ENCODE measurements at regions not wholly inside any gene's neighbourhood (a gene's known extent, or its start where the extent isn't known, plus 50 kb on each side); places are given as distances from the start of the nearest gene placed in this dataset.

DNA sequence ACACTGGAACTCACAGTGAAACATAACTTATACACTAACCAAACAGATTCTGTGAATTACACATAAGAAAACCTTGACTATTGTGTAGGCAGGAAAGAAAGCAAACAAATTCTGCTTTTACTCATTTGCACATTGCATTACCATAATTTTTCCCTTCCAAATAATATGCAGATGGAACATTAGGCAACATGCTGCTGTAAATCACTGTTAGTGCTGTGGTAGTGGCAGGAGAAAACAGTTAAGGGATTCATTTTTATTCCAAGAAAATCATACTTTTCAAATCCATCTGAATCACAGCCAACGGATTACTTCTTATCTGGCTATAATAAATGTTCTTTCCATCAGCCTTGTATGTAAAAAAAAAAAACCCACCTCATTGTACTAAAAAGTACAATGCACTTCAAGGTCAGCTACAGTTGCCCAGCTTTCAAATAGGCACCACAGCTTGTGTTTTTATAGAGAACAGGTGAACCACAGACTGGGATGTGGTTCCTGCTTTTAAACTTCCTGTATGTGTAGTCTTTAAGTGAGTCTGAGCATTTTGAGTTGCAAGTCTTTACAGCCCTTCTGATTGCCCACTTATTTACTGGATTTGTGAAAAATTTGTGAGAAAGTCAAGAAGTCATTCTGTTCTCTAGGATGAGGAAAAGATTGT is 590.0 kb upstream of the SEMA3D start:
- DNase-seq (ENCODE audit: low read depth): no peak
- in situ Hi-C loops (cut with HindIII; ENCODE audit: low pct_unique_long_range_greater_than_20kb, low sequenced_read_pairs): no loop called here

DNA sequence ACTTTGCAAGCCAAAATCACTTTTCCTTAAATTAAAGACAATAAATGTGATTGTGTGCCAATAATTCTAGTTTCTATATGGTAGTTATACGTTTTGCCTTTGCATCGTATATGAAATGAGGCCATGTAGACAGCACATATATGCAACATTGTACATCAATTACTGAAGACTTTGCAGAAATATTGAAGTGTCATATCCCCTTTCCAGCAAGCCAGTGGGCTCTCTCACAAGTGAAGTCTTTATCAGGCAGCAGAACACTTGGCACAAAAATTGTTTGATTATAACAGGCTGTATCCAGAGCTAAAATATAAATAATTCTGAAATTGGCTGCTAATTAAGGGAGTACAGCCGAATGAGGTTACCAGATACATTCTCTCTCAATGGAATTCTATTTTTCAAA is 588.6 kb upstream of the SEMA3D start:
- in situ Hi-C loops (cut with HindIII; ENCODE audit: low pct_unique_long_range_greater_than_20kb, low sequenced_read_pairs): no loop called here
- DNase-seq (ENCODE audit: low read depth): no peak

DNA sequence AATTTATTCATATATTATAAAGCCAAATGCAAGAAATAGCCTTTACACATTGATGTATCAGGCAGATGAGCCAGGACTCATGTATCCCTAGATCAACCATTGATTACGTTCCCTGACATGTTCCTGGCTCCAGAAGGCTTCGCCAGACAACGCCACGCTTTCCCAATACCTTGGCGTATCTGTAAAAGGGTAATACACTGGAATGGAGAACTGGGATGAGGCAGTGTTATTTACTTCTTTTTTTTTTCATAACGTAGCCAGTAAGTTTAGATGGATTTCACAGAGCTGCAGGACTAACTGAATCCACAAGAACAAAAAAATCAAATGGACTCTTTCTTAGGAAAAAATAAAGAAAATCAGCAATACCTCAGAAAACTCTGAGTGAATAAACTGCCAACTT is 588.1 kb upstream of the SEMA3D start:
- in situ Hi-C loops (cut with HindIII; ENCODE audit: low pct_unique_long_range_greater_than_20kb, low sequenced_read_pairs): no loop called here
- DNase-seq (ENCODE audit: low read depth): no peak

DNA sequence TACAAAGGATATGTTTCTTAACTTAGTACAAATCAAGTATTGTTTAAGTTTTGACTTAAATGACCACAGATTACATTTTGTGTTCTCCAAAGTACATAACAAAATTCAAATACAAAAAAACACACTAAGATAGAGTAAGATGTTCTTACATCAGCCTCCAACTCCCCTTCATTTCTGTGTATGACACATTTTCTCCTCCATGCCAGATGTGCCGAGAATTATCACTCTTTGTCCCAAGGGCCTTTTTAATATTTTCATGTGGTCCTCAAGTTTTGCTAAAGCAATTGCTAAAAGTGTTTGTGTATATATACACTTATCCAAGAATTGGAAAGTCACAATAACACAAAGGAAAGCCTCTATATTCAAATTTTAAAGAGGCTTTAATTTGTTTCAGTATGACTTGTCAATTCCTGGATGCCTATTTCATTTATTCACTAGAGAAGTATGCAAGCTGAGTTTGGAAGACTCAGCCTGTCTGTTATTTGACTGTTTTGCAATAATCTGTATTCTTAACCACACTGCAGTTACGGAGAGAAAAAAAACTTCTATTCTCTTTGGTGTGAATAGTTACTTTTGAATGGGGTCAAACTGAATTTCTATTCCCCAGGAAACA is 586.4 kb upstream of the SEMA3D start:
- in situ Hi-C loops (cut with HindIII; ENCODE audit: low pct_unique_long_range_greater_than_20kb, low sequenced_read_pairs): no loop called here
- DNase-seq (ENCODE audit: low read depth): no peak

DNA sequence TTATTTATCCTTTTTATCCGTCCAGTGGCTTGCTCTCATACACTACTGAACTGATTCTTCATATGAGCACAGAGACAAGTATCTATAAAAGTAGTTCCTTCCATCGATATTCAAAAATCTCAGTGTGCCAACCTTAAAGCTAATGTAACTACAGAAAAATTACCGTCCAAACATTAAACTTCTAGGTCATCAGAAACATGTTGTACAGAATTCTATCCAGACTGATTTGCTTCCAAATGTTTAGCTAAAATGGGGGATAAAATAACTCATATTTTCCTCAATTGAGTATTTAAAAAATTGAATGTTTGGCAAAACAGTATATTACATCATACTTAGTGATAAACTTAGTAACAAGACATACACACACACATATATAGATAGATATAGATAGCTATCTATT is 584.7 kb upstream of the SEMA3D start:
- in situ Hi-C loops (cut with HindIII; ENCODE audit: low pct_unique_long_range_greater_than_20kb, low sequenced_read_pairs): no loop called here
- DNase-seq (ENCODE audit: low read depth): no peak

DNA sequence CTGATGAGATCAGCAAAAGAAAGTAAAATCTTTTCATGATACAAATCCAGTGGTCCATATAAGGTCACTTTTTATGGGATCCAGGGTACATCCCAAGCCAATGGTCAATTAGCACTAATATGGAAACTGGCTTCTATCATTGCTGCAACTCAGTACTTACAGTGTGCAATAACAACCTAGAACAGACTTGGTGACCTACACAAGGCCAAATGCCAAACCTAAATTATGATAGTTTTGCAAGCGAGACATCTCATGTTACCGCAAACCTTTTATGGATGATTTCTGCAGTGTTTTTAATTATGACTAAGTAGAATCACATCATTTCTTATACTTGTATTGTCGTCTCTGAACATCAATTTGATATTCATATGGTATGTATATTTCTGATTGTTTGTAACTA is 583.5 kb upstream of the SEMA3D start:
- DNase-seq (ENCODE audit: low read depth): no peak
- in situ Hi-C loops (cut with HindIII; ENCODE audit: low pct_unique_long_range_greater_than_20kb, low sequenced_read_pairs): no loop called here

DNA sequence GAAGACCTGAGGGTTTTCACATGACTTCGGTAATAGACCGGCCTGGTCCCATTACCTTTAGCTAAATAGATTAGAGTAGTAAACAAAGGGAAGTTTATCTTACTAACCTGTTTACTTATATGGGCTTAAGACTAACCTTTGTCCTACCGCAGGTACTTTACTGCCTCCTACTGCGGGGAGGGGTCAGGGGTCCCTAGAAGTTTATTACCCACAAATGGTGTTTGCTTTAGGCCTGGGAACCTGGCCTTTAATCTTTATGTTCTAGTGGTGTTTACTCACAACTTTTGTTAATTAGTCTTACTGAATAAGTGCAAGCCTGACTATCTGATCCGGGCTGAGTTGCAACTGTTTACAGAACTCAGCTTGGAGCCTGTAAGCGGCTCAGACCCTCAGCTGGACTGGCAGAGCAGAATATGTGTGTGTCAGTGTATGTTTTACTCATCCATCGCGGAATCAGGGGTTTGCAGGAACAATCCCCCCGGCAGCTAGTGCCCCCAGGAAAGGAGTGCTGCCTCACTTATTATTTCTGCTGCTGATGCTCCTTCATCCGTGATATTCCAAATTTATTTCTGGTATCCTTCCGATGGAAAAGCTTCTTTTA is 578.9 kb upstream of the SEMA3D start:
- no peak for DNase-seq (ENCODE audit: low read depth)
- in situ Hi-C loops (cut with HindIII; ENCODE audit: low pct_unique_long_range_greater_than_20kb, low sequenced_read_pairs): no loop called here

DNA sequence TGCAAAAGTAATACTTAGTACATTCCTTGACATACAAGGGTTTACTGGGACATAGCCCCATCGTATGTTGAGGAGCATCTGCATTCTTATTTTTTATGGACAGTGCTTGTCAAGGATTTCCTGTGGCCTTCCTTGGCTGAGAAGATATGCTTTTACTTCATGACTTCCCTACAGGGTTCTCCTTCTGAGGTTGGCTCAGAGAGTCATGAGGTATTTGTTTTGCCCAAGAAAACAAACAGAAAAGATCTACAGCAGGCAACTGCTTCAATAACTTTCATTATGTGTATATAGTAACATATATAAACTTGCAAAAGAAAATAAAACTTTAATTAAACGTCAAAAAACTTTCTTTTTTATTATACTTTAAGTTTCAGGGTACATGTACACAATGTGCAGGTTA is 577.2 kb upstream of the SEMA3D start:
- in situ Hi-C loops (cut with HindIII; ENCODE audit: low pct_unique_long_range_greater_than_20kb, low sequenced_read_pairs): no loop called here
- DNase-seq (ENCODE audit: low read depth): no peak

DNA sequence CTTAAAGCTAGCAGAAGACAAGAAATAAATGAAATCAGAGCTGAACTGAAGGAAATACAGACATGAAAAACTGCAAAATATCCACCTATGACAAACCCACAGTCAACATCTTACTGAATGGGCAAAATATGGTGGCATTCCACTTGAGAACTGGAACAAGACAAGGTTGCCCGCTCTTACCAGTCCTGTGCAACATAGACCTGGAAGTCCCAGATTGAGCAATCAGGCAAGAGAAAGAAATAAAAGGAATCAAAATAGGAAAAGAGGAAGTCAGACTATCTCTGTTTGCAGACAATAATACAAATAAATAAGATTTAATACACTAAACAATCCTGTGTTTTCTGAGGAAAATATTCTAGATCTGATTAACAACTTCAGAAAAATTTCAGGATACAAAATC is 570.5 kb upstream of the SEMA3D start:
- DNase-seq (ENCODE audit: low read depth): no peak
- in situ Hi-C loops (cut with HindIII; ENCODE audit: low pct_unique_long_range_greater_than_20kb, low sequenced_read_pairs): no loop called here

DNA sequence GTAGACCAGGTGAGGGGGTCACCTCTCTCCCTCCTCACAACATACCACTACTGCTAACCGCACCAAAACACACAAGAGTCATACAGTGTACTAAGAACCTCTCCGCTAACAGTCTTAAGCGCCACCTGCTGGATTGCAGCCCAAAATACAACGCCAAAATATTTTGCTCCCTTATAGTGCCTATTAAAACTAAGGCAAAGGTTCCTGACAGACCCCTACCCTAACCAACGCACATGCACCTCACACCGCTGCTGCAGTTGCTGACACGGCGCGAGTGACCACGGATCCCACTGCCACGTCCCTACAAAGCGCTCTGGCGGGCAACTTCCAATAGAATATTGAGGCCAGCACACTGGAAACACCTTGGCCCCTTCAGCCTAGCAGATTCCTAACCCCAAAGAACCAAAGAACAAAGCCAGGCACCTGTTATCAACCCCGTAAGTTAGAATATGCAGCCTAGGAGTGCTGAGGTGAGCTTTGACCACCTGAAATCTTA is 563.6 kb upstream of the SEMA3D start:
- no peak for DNase-seq (ENCODE audit: low read depth)
- in situ Hi-C loops (cut with HindIII; ENCODE audit: low pct_unique_long_range_greater_than_20kb, low sequenced_read_pairs): no loop called here

DNA sequence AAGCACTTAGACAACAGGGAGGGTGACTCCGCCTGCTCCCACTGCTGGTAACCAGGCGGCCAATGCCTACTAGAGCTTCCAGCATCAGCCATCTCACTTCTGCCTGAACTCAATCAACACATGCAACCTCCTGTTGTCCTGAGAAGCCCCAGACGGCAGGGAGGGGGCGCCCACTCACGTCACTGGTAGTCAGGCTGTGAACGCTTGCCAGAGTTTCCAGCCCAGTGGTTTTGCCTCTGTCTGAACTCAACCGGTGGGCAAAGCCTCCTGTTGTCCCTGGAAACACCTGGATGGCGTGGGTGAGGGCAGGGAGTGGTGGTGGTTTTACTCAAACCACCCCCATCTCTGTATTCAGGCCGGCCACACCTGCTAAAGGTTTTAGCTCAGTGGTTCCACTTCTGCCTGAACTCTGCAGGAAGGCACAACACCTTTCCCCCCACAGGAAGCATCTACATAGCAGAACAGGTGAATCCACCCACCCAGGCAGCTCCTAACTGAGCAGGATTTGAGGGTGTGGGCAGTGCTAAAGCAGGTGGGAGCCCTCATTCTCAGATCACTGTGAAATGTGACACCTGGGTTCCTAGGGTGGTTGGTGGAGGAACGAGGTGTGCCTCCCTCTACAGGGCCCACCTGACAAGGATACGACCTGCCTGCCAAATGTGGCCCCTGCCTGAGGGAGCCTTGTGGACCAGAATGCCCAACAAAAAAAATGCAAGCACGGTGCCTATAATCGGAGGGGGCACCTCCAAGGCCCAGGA is 563.0 kb upstream of the SEMA3D start:
- DNase-seq (ENCODE audit: low read depth): peak; percentile 23
- in situ Hi-C loops (cut with HindIII; ENCODE audit: low pct_unique_long_range_greater_than_20kb, low sequenced_read_pairs): no loop called here

DNA sequence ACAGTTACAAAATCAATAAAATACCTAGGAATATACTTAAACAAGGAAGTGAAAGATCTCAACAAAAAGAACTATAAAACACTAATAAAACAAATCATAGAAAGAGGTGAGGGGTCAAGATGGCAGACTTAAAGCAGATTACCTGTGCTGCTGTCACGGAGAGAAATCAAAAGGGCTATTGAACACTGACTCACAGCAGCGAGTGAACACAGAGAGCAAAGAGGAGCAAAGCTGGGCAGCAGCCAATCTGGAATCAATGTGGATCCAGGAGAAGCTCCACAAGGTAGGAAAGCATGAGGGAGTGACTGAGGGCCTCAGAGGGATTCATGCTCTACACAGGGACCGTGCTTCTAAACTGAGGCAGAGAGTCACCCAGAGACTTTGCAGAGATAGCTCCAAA is 562.0 kb upstream of the SEMA3D start:
- peak; percentile 17 for DNase-seq (ENCODE audit: low read depth)
- in situ Hi-C loops (cut with HindIII; ENCODE audit: low pct_unique_long_range_greater_than_20kb, low sequenced_read_pairs): no loop called here

DNA sequence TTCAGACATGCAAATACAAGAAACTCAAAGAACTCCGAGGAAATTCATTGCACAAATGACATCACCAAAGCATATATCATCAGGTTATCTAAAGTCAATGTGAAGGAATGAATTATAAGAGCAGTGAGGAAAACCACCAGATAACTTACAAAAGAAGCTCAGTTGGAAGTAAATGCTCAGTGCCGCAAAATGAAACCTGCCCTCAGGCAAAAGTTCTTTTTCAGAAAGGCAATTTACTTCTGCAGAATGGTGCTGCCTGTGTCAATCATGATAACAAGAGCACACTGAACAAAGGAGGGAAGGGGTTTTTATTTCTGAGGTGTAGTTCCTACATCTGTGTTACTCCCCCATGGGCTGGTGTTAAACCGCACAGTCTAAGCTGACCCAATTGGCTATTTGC is 550.6 kb upstream of the SEMA3D start:
- no peak for DNase-seq (ENCODE audit: low read depth)
- in situ Hi-C loops (cut with HindIII; ENCODE audit: low pct_unique_long_range_greater_than_20kb, low sequenced_read_pairs): no loop called here

DNA sequence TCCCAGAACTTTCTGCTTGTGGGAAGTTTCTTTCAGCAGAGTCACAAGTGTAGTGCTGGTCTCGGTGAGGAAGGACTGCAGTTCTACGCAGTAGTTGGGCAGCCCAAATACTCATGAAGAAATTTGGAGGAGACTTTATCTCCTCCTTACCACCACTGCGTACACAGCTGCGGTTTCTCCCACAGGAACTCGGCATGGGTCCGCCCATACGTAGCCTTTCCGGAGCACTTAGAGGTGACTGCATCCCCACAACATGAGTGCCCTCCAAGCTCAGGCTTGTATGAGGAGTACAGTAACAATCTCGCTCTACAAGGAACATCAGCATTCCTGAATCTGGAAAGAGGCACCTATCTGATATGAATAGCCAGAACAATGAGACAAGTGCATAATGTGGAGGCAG is 549.2 kb upstream of the SEMA3D start:
- in situ Hi-C loops (cut with HindIII; ENCODE audit: low pct_unique_long_range_greater_than_20kb, low sequenced_read_pairs): no loop called here
- DNase-seq (ENCODE audit: low read depth): no peak

DNA sequence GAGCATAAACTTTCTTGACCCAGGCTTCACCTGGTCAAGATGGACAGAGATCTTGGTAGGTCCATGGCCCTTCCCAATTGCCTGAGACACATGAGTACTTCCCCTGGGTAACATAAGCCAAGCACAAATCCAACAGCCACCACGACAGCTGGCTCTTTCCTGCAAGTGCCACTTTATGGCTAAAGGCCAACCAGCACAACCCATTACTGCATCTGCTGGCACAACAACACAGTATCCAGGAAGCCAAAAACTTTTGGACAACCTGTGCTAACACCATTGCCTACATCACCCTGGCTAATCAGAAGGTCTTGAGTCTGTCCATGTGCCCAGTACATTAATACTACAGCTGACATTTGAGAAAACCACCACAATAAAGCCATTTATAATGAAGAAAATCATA is 548.0 kb upstream of the SEMA3D start:
- DNase-seq (ENCODE audit: low read depth): no peak
- in situ Hi-C loops (cut with HindIII; ENCODE audit: low pct_unique_long_range_greater_than_20kb, low sequenced_read_pairs): no loop called here

DNA sequence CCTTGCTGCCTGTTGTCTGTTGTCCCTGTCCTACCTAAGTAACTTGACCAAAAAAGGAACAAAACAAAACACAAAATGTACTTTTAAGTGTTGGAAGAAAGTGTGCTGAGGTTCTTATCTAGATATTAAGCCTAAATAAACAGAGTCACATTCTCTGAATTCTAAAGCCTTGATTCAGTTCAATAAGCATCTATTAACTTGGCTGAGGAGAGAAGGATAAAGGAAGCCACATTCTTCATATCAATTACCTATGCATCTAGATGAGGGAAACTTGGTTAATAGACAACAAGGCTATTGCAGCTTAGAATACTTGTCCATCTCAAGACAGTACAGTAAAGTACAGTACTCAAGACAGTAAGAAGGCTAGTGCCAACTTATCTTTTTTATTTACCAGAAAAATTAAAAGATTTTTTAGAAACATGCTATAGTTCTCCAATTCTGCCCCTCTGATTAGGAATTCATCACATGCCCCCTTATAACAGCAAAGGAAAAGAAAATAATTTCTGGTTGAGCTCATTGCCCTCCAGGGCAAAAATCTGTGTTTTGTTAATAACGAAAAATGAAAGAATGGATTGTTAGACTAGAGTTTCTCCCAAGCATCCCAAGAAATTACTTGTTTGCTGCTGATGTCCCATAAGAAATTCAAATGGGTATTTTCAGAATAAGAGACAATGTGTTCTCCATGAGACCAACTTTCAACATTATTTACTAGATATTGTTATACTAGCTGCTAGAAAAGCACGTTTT is 546.5 kb upstream of the SEMA3D start:
- DNase-seq (ENCODE audit: low read depth): peak; percentile 75
- in situ Hi-C loops (cut with HindIII; ENCODE audit: low pct_unique_long_range_greater_than_20kb, low sequenced_read_pairs): no loop called here

DNA sequence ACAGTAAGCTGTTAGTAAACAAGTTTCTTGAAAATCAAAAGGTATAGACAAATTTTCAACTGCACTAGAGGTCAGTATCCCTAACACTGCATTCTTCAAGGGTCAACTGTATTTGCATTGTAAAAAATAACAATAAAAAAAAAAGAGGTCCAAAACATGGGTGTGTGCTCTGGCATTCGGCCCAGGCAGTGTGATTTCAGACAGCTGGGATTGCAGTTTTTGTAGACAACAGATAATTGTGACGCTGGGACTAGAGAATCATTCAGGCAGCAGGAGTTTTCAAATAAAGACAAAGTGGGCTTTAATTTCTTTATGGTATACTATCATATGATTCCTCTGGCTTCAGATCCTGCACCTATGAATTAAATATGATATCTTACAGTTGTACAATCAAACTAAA is 543.2 kb upstream of the SEMA3D start:
- no peak for DNase-seq (ENCODE audit: low read depth)
- in situ Hi-C loops (cut with HindIII; ENCODE audit: low pct_unique_long_range_greater_than_20kb, low sequenced_read_pairs): no loop called here

DNA sequence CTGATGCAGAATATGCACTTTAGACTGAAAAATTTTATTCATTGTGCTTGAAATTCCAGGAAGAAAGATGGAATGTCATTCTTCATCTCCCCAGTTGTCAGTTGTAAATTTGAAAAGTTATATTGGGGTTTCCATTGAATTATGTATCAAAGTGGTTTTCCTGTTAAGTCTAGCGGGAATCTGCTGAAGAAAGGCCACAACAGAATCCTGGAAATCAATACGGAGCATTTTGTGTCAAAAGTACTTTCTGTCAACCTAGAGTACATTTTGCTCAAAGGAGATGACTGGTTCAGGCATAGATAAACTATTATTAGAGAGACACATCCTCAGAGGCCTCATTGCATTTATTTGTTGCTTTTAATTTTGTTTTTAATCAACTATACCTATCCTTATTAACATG is 538.2 kb upstream of the SEMA3D start:
- no peak for DNase-seq (ENCODE audit: low read depth)
- in situ Hi-C loops (cut with HindIII; ENCODE audit: low pct_unique_long_range_greater_than_20kb, low sequenced_read_pairs): no loop called here

Measured in Caki2 (cell line).